Lower leg skin (tissue), 4 donors: ENCODE measurements at regions not wholly inside any gene's neighbourhood (a gene's known extent, or its start where the extent isn't known, plus 50 kb on each side); places are given as distances from the start of the nearest gene placed in this dataset.
"Not testable (repeated sequence)": the region's sequence is repeated elsewhere in the genome, so short reads cannot be mapped to it uniquely, and the experiment has no call there.

ENCODE experiments used
- DNase-seq, 2 donors: peaks; one replicate each; pipeline ENCODE4 v3.0.0-alpha.2; 2019; ENCODE audit warnings: low spot score in 2 of 2
- H3K4me3 ChIP-seq: fragments of 200-600 bp; sonication (generic); 2 replicates; pipeline ENCODE4 v1.5.1; 2017; ENCODE audit warnings: mild to moderate bottlenecking, low read depth; ENCODE audit not compliant: poor library complexity, severe bottlenecking
- POLR2A ChIP-seq, 2 donors: fragments of 450-650 bp; IDR thresholded peaks; one replicate each; pipeline ENCODE4 v1.6.1; 2016 to 2017; ENCODE audit warnings: antibody characterized with exemption in 2 of 2, mild to moderate bottlenecking in 1 of 2, moderate library complexity in 1 of 2
- WGBS, 2 donors: methylation state at CpG; one replicate each; pipeline ENCODE4 v1.1.5; 2018; 5-methylcytosine and 5-hydroxymethylcytosine counted together
- intact Hi-C: fragments of 100-400 bp; cut with DNase I; formaldehyde crosslinking; loops from one replicate; pipeline ENCODE4 v1.15.0; 2023; ENCODE audit warnings: low total_unique reads
- TF ChIP-seq, protein P1 (sequence below), 3 donors: fragments of 450-650 bp; IDR thresholded peaks; one replicate each; pipeline ENCODE4 v1.5.1; 2016; ENCODE audit warnings: antibody characterized with exemption in 3 of 3, mild to moderate bottlenecking in 3 of 3, moderate library complexity in 2 of 3

DNA sequence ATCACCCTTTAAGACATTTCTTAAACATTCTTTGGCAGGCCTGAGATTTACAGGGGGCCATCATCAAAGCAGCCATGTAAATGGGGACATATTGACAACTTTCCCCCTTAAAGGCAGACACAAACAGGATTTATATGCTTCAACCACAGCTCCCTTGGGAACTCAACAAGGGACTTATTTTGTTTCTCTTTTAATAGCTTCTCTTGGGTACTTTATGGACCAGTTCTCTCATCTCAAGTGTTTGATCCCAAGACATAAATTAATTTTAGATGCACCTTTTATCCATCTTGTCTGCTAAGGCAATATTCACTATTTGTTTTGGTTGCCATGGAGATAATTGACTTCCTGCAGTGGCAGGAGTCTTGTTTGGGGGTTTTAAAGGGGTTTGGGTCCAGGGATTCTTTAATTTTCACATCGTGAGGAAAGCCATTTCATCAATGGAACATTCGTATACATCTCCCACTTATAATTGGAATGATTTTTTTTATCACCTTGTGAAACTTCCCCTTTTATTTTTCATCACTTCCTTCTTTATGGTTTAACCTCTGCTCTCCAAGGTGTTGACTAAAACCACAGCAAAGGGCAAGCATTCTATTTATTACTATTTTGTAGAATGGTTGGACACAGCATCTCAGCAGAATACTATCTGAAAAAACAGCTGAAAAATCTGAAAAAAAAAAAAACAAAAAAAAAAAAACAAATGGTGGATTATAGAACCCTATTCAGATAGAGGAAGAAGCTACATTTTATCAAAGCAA lies 726.0 kb downstream of the DIAPH3 start:
- TF ChIP-seq POLR2A (IDR thresholded peaks at IDR 0.05), result no peak
- TF ChIP-seq, protein P1, sequence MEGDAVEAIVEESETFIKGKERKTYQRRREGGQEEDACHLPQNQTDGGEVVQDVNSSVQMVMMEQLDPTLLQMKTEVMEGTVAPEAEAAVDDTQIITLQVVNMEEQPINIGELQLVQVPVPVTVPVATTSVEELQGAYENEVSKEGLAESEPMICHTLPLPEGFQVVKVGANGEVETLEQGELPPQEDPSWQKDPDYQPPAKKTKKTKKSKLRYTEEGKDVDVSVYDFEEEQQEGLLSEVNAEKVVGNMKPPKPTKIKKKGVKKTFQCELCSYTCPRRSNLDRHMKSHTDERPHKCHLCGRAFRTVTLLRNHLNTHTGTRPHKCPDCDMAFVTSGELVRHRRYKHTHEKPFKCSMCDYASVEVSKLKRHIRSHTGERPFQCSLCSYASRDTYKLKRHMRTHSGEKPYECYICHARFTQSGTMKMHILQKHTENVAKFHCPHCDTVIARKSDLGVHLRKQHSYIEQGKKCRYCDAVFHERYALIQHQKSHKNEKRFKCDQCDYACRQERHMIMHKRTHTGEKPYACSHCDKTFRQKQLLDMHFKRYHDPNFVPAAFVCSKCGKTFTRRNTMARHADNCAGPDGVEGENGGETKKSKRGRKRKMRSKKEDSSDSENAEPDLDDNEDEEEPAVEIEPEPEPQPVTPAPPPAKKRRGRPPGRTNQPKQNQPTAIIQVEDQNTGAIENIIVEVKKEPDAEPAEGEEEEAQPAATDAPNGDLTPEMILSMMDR (IDR thresholded peaks at IDR 0.05), result no peak
- intact Hi-C loops, result no loop called here
- no peak overlapping the region for H3K4me3 ChIP-seq
- WGBS, 2 donors, result 20 to 33% methylated on average over 2 of the region's 2 CpGs
- DNase-seq, result no peak

DNA sequence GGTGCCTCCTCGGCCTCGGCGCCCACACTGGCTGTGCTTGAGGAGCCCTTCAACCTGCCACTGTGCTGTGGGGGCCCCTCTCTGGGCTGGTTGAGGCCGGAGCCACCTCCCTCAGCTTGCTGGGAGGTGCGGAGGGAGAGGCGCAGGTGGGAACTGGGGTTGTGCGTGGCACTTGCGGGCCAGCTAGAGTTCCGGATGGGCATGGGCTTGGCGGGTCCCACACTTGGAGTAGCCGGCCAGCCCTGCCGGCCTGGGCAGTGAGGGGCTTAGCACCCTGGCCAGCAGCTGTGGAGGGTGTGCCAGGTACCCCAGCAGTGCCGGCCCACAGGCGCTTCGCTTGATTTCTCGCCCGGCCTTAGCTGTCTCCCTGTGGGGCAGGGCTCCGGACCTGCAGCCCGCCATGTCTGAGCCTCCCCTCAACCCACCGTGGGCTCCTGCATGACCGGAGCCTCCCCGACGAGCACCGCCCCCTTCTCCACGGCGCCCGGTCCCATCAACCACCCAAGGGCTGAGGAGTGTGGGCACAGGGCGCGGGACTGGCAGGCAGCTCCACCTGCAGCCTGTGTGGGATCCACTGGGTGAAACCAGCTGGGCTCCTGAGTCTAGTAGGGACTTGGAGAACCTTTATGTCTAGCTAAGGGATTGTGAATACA lies 723.8 kb downstream of the DIAPH3 start:
- 87 to 92% methylated on average over 8 to 21 of the region's 29 CpGs for WGBS, 2 donors
- no peak overlapping the region for H3K4me3 ChIP-seq
- intact Hi-C loops, result no loop called here
- TF ChIP-seq POLR2A (IDR thresholded peaks at IDR 0.05), result no peak
- TF ChIP-seq, protein P1 (IDR thresholded peaks at IDR 0.05), result no peak
- no peak for DNase-seq

DNA sequence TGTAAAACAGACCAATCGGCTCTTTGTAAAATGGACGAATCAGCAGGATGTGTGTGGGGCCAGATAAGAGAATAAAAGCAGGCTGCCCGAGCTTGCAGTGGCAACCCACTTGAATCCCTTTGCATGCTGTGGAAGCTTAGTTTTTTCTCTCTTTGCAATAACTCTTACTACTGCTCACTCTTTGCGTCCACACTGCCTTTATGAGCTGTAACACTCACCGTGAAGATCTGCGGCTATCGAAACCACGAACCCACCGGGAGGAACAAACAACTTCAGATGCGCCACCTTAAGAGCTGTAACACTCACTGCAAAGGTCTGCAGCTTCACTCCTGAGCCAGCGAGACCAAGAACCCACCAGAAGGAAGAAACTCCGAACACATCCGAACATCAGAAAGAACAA lies 722.7 kb downstream of the DIAPH3 start:
- DNase-seq, H3K4me3 ChIP-seq, intact Hi-C loops: not testable (repeated sequence)
- WGBS, 2 donors, result 64 to 76% methylated on average over 13 of the region's 13 CpGs

DNA sequence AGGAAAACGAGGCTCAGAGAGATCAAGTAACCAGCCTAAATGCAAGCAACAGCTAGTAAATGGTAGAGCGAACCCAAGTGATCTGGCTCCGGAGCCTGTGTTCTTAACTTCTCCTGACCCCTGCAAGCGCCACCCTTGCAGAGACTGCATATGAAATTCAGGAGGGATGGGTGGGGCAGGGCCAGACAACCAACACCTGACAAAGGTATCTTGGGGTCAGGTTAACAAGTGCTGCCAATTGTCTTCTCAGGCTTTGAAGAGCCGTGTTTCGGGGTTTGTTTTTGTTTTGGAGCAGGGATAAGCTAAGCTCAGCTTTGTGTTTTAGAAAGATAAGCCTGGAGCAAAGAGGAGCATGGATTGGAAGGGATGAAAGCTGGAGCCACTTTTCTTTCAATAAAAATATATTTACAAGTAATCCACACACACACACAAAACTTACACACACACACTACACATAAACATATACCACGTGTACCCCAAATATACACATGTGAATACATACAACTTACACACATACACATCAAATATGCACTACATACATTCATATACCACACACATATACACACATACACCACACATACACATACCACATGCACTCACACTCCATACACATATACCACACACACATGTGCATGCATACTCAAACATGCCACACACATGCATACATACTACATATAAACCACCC lies 722.0 kb downstream of the DIAPH3 start:
- no peak for DNase-seq
- no peak overlapping the region for H3K4me3 ChIP-seq
- intact Hi-C loops, result no loop called here
- no peak for TF ChIP-seq POLR2A (IDR thresholded peaks at IDR 0.05)
- WGBS, 2 donors, result 79 to 85% methylated on average over 7 of the region's 7 CpGs

DNA sequence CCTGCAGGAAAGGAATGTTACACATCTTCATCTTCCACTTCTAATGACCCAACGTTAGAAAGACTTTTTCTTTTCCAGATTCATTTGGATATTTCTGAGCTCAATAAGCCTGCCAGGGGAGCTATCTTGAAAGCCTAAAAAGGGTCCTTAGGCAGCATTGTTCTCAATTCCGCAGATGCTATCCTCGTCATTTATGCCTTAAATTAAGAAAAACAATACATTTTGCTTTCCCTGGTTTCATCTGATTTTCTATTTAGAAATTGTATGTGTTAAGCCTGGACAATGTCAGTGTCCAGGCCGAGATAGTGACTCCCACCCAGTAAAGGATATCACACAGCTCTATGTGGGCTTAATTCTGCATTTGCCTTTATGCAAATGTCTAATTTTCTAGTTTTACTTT lies 721.3 kb downstream of the DIAPH3 start:
- 72 to 74% methylated on average over 4 of the region's 4 CpGs for WGBS, 2 donors

DNA sequence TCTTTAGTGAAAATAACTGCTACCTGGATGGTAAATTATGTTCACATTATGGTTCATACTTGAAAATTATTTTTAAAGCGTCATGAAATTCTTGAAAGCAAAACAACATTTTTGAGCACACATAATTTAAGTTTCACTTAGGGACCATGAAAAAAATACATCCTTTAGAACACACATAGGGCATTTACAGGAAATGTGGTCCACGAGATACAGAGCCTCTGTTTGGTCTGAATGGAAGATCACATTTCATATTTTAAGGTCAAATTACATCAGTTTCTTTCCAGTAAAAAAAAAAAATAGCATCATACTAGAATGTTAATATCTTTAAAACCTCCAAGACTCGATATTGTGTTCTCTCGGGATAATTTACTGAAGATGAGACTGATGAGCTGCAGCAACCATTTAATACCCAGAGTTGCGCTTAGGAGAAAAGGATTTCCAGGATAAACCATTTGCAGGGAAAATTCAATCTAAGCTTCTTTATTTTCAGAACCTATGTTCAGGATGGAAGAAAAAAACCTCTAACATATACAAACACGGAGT lies 720.7 kb downstream of the DIAPH3 start:
- no peak for DNase-seq
- intact Hi-C loops, result no loop called here
- WGBS, 2 donors, result 60 to 64% methylated on average over 6 of the region's 6 CpGs
- H3K4me3 ChIP-seq, result no peak overlapping the region
- no peak for TF ChIP-seq POLR2A (IDR thresholded peaks at IDR 0.05)
- TF ChIP-seq, protein P1 (IDR thresholded peaks at IDR 0.05), result no peak

More for the DNA sequence above, 721.3 kb downstream of the DIAPH3 start:
- no peak overlapping the region for H3K4me3 ChIP-seq
- DNase-seq, result no peak
- intact Hi-C loops, result no loop called here
- TF ChIP-seq POLR2A (IDR thresholded peaks at IDR 0.05), result no peak
- TF ChIP-seq, protein P1 (IDR thresholded peaks at IDR 0.05), result no peak
